A673 (cell line): ENCODE measurements at regions not wholly inside any gene's neighbourhood (a gene's known extent, or its start where the extent isn't known, plus 50 kb on each side); places are given as distances from the start of the nearest gene placed in this dataset.

ENCODE experiments used
- CTCF ChIP-seq: fragments of 300-800, 200-600 bp; sonication (generic); conservative IDR thresholded peaks from 2 replicates; pipeline ENCODE4 v1.5.1; 2017; ENCODE audit warnings: low read depth, mild to moderate bottlenecking, antibody characterized with exemption, low read length, moderate library complexity, mixed read lengths
- EZH2 ChIP-seq: fragments of 200-600 bp; sonication (generic); IDR thresholded peaks from 2 replicates; pipeline ENCODE4 v1.6.1; 2017; ENCODE audit warnings: borderline replicate concordance, low read depth, mild to moderate bottlenecking, mixed read lengths, antibody characterized with exemption, low read length; ENCODE audit not compliant: poor library complexity, severe bottlenecking

GRCh38 chr20:7291946-7292345 lies 524.5 kb downstream of the BMP2 start:
- TF ChIP-seq CTCF (no peak), EZH2 (no peak)
